GM12878 (cell line): ENCODE measurements at regions not wholly inside any gene's neighbourhood (a gene's known extent, or its start where the extent isn't known, plus 50 kb on each side); places are given as distances from the start of the nearest gene placed in this dataset.

Source experiments
- ATAC-seq: fragments of 200-7000 bp; cut with Tn5 transposase; 3 replicates; pipeline ENCODE4 v1.9.1; 2020; ENCODE audit warnings: mild to moderate bottlenecking, moderate library complexity
- BruUV-seq: library from RNA; stranded (reverse); fragments of 400-500 nt; replicated peaks from 2 replicates; lab custom pipeline; 2021; lab: Mats Ljungman, UMichigan
- CTCF ChIA-PET: fragments of 300-600 bp; sonication (Branson Sonifier 250); formaldehyde crosslinking; extraction: SDS; loops from one replicate; lab custom pipeline; 2021; ENCODE audit warnings: inconsistent platforms; lab: Yijun Ruan, JAX
- POLR2A ChIA-PET: fragments of 350-600 bp; formaldehyde crosslinking; extraction: SDS; loops from one replicate; lab custom pipeline; 2021; ENCODE audit warnings: inconsistent platforms; lab: Charles Lee
- RAD21 ChIA-PET: fragments of 300-600 bp; sonication (Branson Sonifier 250); formaldehyde crosslinking; loops from one replicate; lab custom pipeline; 2023; ENCODE audit warnings: antibody characterized with exemption; ENCODE audit not compliant: unreplicated experiment; lab: Charles Lee
- SMC1A ChIA-PET: fragments of 300-600 bp; sonication (Branson Sonifier 250); formaldehyde crosslinking; loops from one replicate; lab custom pipeline; 2023; ENCODE audit not compliant: unreplicated experiment, uncharacterized antibody; lab: Charles Lee
- DNase-seq: peaks from one replicate; pipeline ENCODE4 v3.0.0-alpha.2; 2011; ENCODE audit warnings: low read depth, low spot score
- FAIRE-seq: peaks from 3 replicates; lab custom pipeline; 2011; peaks lifted over from hg19 to GRCh38; lab: Jason Lieb, UNC
- H2AFZ ChIP-seq: 2 replicates; pipeline ENCODE4 v1.6.0; 2011; ENCODE audit warnings: low read depth, low read length, control low read depth; ENCODE audit not compliant: control insufficient read depth
- H3K27ac ChIP-seq: 2 replicates; pipeline ENCODE4 v1.5.1; 2011; ENCODE audit warnings: control low read depth; ENCODE audit not compliant: control insufficient read depth, insufficient read depth
- H3K27me3 ChIP-seq, 2 experiments: replicated peaks in 1 of 2; 2 replicates each; pipeline versions ENCODE4 v1.6.0 to v1.6.1; 2011; ENCODE audit warnings: low read length in 1 of 2; ENCODE audit not compliant: control insufficient read depth in 2 of 2, insufficient read depth in 2 of 2
- H3K36me3 ChIP-seq, 2 experiments: 2 replicates each; pipeline ENCODE4 v1.5.1; 2011; ENCODE audit warnings: low read length in 1 of 2; ENCODE audit not compliant: control insufficient read depth in 2 of 2, insufficient read depth in 2 of 2
- H3K4me1 ChIP-seq: 2 replicates; pipeline ENCODE4 v1.6.1; 2011; ENCODE audit warnings: mild to moderate bottlenecking, low read length, moderate library complexity, mixed read lengths; ENCODE audit not compliant: control insufficient read depth, insufficient read depth
- H3K4me2 ChIP-seq: 2 replicates; pipeline ENCODE4 v1.6.0; 2011; ENCODE audit warnings: control low read depth; ENCODE audit not compliant: control insufficient read depth, insufficient read depth
- H3K4me3 ChIP-seq: fragments of 200-600 bp; sonication (generic); 2 replicates; pipeline ENCODE4 v1.5.1; 2016
- H3K79me2 ChIP-seq: 2 replicates; pipeline ENCODE4 v1.6.0; 2011; ENCODE audit warnings: low read length; ENCODE audit not compliant: control insufficient read depth, insufficient read depth
- H3K9ac ChIP-seq: 2 replicates; pipeline ENCODE4 v1.8.0; 2011; ENCODE audit warnings: low read length, control low read depth, mixed read lengths; ENCODE audit not compliant: control insufficient read depth, insufficient read depth
- H3K9me3 ChIP-seq: replicated peaks from 3 replicates; pipeline ENCODE4 v1.5.1; 2011; ENCODE audit warnings: mild to moderate bottlenecking, low read length; ENCODE audit not compliant: control insufficient read depth, insufficient read depth
- H4K20me1 ChIP-seq: 2 replicates; pipeline ENCODE4 v1.6.0; 2011; ENCODE audit not compliant: control insufficient read depth, insufficient read depth
- ATF7 ChIP-seq: fragments of 450-650 bp; IDR thresholded peaks from 2 replicates; pipeline ENCODE4 v1.6.1; 2016; ENCODE audit warnings: low read depth, mild to moderate bottlenecking
- BHLHE40 ChIP-seq, 2 experiments: fragments of 450-650 bp in 1 of 2; IDR thresholded peaks; 2 replicates each; pipeline ENCODE4 v1.6.1; 2011 to 2017; ENCODE audit warnings: low read depth in 2 of 2, borderline replicate concordance in 1 of 2, improper control_type of control experiment in 1 of 2, low read length in 1 of 2, mild to moderate bottlenecking in 1 of 2
- IKZF2 ChIP-seq, 2 experiments: fragments of 450-650 bp; IDR thresholded peaks; 2 replicates each; pipeline ENCODE4 v1.6.1; 2017; ENCODE audit warnings: mild to moderate bottlenecking in 2 of 2, moderate library complexity in 2 of 2
- IRF4 ChIP-seq: IDR thresholded peaks from 2 replicates; pipeline ENCODE4 v1.6.1; 2011; ENCODE audit warnings: low read depth, low read length
- KDM1A ChIP-seq: fragments of 200-600 bp; sonication (generic); IDR thresholded peaks from 2 replicates; pipeline ENCODE4 v1.6.1; 2016; ENCODE audit warnings: borderline replicate concordance
- KLF5 ChIP-seq: fragments of 450-650 bp; IDR thresholded peaks from 2 replicates; pipeline ENCODE4 v1.6.1; 2014; ENCODE audit warnings: mild to moderate bottlenecking; ENCODE audit not compliant: partially characterized antibody
- NRF1 ChIP-seq: conservative IDR thresholded peaks from 2 replicates; pipeline ENCODE4 v1.6.1; 2011; ENCODE audit warnings: mild to moderate bottlenecking, low read depth, low read length, improper control_type of control experiment
- RELA ChIP-seq: fragments of 450-650 bp; IDR thresholded peaks from 2 replicates; pipeline ENCODE4 v1.8.0; 2014; ENCODE audit warnings: borderline replicate concordance; ENCODE audit not compliant: partially characterized antibody
- RFX5 ChIP-seq: IDR thresholded peaks from 2 replicates; pipeline ENCODE4 v1.6.1; 2011; ENCODE audit warnings: low read depth, low read length, improper control_type of control experiment
- SPI1 ChIP-seq: IDR thresholded peaks from 2 replicates; pipeline ENCODE4 v1.6.1; 2011; ENCODE audit warnings: low read depth, mild to moderate bottlenecking, low read length, moderate library complexity, borderline replicate concordance; ENCODE audit not compliant: insufficient read depth
- TCF12 ChIP-seq: IDR thresholded peaks from 2 replicates; pipeline ENCODE4 v1.6.1; 2011; ENCODE audit warnings: low read depth, mild to moderate bottlenecking, low read length
- WRNIP1 ChIP-seq: IDR thresholded peaks from 2 replicates; pipeline ENCODE4 v1.6.1; 2011; ENCODE audit warnings: low read depth, low read length, improper control_type of control experiment, borderline replicate concordance
- WGBS: methylation state at CpG from one replicate; pipeline ENCODE4 v1.1.6; 2016; ENCODE audit warnings: low lambda C conversion rate; ENCODE audit not compliant: insufficient replicate concordance, insufficient coverage; ENCODE audit errors: missing lambda C conversion rate; 5-methylcytosine and 5-hydroxymethylcytosine counted together
- in situ Hi-C: fragments of 300-500 bp; cut with MboI; formaldehyde crosslinking; loops from 9 replicates; pipeline ENCODE4 v1.14.3; 2018; ENCODE audit warnings: mixed read lengths
- intact Hi-C: fragments of 100-400 bp; cut with micrococcal nuclease; formaldehyde crosslinking; loops from one replicate; pipeline ENCODE4 v1.14.2; 2022; ENCODE audit not compliant: unreplicated experiment

DNA sequence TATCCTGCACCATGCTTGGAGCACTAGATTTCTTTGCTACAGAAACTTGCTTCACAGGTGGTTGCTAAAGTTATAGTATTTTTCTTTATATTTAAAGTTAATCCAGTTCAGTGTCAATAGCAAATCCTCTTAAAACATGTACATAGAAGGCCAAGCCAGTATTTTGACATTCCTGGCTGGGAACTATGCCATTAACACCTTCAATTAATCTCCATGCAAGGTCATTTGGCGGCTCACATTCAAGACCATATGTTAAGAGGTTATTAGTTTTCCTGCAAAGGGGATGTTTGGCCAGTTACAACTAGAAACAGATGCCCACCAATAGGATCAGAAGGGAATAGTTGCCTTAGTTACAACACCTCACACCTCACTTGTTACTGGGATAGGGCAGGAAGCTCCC is 261.3 kb upstream of the MEIS1 start:
- Histone ChIP-seq H3K27ac (no peak overlapping the region), H3K9ac (no peak overlapping the region), H2AFZ (no peak overlapping the region), H3K9me3 (no peaks in the 10 kb centered on the region), H3K36me3 (no peaks in the 10 kb centered on the region), H4K20me1 (no peaks in the 10 kb centered on the region), H3K4me2 (no peak overlapping the region), H3K27me3 (no peaks in the 10 kb centered on the region), H3K4me3 (no peak overlapping the region), H3K79me2 (no peaks in the 10 kb centered on the region), H3K4me1 (no peaks in the 10 kb centered on the region)
- ChIA-PET POLR2A (no interaction called here), CTCF (no interaction called here), SMC1A (no interaction called here), RAD21 (no interaction called here)
- ATAC-seq: no peak
- no peak for FAIRE-seq
- TF ChIP-seq KLF5: no peak
- TF ChIP-seq WRNIP1: no peak
- no peak for TF ChIP-seq RFX5
- no peak for TF ChIP-seq ATF7
- no peak for TF ChIP-seq RELA
- TF ChIP-seq TCF12: no peak
- TF ChIP-seq NRF1: no peak
- TF ChIP-seq SPI1: no peak
- TF ChIP-seq BHLHE40 (IDR thresholded peaks at IDR 0.05; ENCODE audit: borderline replicate concordance in 1 of 2, low read depth in 2 of 2, low read length in 1 of 2): no peak
- TF ChIP-seq KDM1A: no peak
- no peak for TF ChIP-seq IRF4
- TF ChIP-seq IKZF2 (IDR thresholded peaks at IDR 0.05): no peak
- 28% methylated on average over 1 of the region's 1 CpG for WGBS
- intact Hi-C loops (no loop called here), in situ Hi-C loops (no loop called here)
- no TSS peak for BruUV-seq
- DNase-seq: no peak
